HG03457 (cell line): ENCODE measurements at regions not wholly inside any gene's neighbourhood (a gene's known extent, or its start where the extent isn't known, plus 50 kb on each side); places are given as distances from the start of the nearest gene placed in this dataset.

ENCODE experiments used
- ATAC-seq: cut with Tn5 transposase; IDR thresholded peaks from one replicate; pipeline ENCODE4 v1.9.1; 2021; ENCODE audit warnings: moderate number of reproducible peaks; ENCODE audit not compliant: unreplicated experiment

DNA sequence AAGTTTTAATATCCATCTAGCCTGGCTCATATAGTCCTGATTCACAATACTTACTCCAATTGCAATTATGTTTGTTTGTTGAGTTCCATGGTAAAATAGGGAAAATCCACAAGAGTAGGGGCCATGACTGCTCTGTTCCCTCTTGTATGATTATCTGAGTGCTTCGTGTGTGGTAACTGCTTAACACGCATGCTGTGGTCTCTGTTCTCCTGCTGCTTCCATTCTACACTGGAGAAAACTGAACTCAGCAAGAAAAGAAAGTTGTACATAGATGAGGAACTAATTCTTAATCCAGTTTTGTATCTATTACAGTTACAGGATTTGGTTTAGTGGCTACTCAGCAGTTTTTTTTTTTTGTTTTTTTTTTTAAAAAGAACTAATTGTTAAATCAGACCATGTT lies 223.0 kb upstream of the SATB1 start:
- ATAC-seq = no peak

- ATAC-seq = no peak
Observed at GRCh38 chr3:18645619-18646018, 220.5 kb upstream of the SATB1 start.

DNA sequence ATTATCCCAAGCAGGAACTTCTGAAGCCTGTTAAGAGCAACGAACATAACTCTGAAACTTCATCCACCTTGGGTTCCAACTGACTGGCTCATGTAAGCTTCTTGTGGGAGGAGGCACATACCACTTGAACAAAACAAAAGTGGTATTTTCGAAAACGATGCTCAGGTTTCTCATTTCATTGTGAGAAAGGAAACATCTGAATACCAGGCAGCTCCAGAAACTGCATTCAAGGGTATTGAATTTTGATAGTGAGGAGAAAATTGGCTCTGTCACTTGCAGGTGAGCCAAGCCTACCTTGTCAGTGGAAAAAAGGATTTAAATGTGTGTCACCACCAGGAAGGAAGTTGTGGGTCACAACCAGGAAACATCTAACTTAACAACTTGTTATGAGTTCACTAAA lies 218.1 kb upstream of the SATB1 start:
- no peak for ATAC-seq

- ATAC-seq = no peak
Observed at GRCh38 chr3:18641916-18642315, 216.8 kb upstream of the SATB1 start.

DNA sequence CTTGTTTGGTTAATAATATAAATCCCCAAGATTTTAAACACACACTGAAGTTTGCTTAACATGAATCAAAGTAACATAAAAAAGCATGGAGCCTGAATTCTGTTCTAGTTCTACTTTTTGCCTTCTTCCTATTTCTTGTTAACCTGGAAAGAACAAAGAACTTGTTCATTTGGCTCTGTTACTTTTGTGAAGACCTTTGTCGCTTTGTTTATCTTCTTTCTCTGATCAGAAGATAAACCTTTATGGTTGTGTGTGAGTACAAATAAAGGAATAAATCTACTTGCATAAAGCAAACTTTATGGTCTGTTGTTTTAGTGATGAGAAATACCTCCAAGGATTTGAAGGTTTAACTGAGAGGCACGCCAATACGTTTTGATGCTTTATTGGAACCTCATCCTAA lies 210.1 kb upstream of the SATB1 start:
- ATAC-seq = no peak

- no peak for ATAC-seq
Observed at GRCh38 chr3:18634461-18634860, 209.3 kb upstream of the SATB1 start.

- ATAC-seq = no peak
Observed at GRCh38 chr3:18633002-18633401, 207.9 kb upstream of the SATB1 start.

GRCh38 chr3:18630295-18630694 lies 205.2 kb upstream of the SATB1 start:
- ATAC-seq = no peak

DNA sequence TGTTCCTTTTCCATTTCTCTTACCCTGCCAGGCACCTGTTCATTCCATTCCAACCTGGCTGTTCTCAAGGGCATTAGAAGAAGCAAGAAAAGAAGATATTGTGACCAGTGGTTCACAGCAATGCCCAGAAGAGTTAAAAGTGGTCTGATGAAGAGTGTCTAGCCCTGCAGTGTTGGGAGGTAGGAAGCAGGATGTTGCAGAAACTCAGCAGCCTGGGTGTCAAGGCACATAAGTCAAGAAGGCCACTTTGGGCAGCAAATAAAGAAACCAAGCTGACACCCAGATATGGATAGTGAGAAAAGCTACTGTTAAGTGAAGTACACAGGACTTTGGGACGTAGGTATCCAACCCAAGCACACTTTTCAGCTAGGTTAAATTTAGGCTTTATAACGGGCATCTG lies 199.9 kb upstream of the SATB1 start:
- ATAC-seq = no peak

DNA sequence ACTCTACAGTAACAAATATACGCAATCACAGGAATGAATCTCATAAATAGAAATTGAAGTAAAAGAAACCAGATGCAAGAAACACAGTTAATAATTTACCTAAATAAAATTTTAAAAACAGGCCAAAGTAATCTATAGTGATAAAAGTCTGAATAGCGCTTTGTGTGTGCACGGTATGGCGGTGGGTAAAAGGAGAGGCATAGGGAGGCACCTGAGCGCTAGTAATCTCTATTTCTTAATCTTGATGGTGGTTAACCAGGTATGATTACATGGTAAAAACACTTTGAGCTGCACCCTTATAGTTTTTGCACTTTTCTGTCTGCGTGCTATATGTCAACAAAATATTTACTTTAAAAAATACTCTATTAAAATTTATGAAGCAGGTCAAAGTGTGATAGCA lies 198.1 kb upstream of the SATB1 start:
- ATAC-seq = no peak

- no peak for ATAC-seq
Observed at GRCh38 chr3:18618723-18619122, 193.6 kb upstream of the SATB1 start.

GRCh38 chr3:18611991-18612390 lies 186.9 kb upstream of the SATB1 start:
- ATAC-seq = no peak

DNA sequence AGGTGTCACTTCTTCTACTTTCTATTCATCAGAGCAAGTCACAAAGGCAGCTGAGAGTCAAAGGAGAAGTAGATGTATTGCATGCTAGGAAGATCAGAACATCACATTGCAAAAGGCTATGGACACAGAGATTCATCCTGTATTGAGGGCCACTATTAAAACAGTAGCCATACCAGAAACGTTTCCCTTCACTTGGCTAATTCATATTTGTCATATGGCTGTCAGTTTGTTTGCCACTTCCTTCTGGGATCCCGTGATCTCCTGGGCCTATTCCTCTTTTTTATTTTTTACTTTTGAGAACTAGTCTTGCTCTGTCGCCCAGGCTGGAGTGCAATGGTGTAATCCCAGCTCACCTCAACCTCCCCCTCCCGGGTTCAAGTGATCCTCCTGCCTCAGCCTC lies 184.0 kb upstream of the SATB1 start:
- ATAC-seq = no peak

- ATAC-seq = no peak
Observed at GRCh38 chr3:18597919-18598318, 172.8 kb upstream of the SATB1 start.

GRCh38 chr3:18593231-18593630 lies 168.1 kb upstream of the SATB1 start:
- no peak for ATAC-seq

DNA sequence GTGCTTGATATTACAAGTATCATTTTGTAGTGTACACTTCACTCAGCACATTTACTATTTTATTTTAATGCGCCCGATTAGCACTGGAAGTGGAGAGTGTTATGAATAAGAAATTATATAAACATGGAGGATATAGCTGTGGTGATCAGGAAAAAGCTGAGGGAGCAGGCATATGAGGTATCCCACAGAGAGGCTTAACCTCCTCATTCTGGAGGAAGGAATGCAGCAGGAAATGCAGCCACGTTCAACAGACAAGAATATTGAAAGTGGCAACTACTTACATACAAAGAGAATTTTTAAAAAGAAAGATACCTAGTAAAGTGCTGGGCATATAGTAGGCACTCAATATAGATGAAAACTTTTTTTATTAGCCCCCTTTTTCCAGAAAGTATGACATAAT lies 166.0 kb upstream of the SATB1 start:
- no peak for ATAC-seq

DNA sequence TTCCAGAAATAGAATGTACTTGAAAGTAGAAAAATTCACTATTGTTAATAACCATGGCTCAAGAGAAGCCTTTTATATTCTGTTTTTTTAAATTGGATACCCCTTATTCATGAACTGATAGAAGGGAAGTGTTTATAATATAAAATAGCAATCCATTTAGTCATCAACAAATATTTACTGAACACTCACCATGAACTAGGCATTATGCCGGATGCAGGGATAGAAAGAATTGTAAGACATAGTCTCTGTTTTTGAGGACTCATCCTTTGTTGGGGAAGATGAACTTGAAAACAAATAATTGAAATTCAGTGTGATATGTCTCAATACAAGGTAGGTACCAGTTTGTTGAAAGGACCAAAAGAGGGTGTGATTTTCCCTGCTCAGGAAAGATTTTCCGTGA lies 160.9 kb upstream of the SATB1 start:
- no peak for ATAC-seq

- no peak for ATAC-seq
Observed at GRCh38 chr3:18585004-18585968, 160.1 kb upstream of the SATB1 start.

DNA sequence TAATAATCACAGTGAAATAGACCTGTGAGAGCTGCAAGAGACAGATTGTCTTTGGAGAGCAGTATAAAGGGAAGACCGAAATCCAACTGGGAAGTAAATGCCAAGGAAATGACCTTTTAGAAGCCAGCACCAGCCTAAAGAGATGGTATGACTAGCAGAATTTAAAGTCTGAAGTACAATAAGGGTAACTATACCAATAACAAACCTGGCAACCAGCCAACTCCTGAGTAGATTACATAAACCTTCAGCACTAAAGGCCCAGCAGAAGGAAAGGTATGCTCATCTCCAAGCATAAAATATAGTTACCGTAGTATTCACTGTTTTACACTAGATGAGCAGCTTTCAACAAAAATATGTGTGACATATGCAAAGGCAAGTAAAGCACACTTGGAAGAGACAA lies 155.1 kb upstream of the SATB1 start:
- ATAC-seq = no peak

GRCh38 chr3:18579661-18580060 lies 154.5 kb upstream of the SATB1 start:
- no peak for ATAC-seq

DNA sequence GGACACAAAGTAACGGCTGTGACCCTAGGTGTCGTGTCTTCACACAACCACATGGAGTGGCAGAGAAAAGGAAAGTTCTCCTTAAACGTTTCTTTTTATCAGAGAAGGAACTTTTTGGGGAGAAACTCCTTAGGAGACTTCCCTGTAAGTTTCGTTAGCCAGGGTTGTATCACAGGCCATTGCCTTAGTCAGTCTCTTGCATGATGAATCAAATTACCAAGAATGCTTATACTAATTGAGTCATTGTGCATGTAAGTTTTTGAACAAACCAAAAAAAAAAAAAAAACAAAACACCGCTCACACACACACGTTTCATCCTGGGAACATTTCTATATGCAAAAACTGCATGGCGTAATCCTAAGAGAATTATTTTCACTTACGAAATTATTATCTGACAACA lies 150.4 kb upstream of the SATB1 start:
- no peak for ATAC-seq

DNA sequence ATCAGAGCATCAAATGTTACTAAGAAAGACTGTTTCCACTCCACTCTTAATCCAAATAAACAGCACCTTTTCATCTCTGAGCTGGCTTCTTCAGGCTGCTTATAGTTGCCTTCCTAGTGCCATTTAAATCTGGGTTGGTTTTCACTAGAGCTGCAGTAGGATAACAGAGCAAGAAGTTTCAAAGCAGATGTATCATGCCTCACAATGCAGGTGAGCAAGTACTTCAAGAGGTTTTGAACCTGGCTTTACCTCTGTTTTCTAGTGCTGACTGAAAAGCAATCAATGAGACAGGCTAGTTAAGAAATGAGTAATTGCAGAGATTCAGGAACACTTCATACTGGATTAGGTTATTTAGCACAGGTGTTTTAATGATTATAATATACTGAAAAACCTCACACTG lies 147.7 kb upstream of the SATB1 start:
- ATAC-seq = no peak

DNA sequence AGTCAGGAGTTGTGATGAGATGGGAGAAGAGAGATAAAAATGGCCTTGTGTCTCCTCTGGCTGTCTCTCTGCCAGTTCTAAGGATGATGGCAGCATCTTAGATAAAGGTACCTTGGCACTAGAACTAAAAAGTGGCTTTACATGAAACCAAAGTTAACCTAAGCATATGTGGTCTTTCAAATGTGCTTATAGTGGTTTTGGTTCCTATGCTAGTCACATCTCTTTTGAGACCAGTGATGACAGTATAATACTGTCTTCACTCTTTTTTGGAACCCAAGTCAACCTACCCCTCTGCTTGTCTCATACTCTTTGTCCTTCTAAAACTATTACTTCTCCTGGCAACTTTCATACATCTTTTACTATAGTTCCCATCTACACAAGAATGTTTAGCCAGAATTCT lies 142.2 kb upstream of the SATB1 start:
- ATAC-seq = no peak
